ENCODE measurements at regions not wholly inside any gene's neighbourhood (a gene's known extent, or its start where the extent isn't known, plus 50 kb on each side); places are given as distances from the start of the nearest gene placed in this dataset.
A peak's percentile ranks its signal among the peaks of the same experiment; 100 is the strongest.

- DNase-seq: no peak
Measured at GRCh38 chr7:156127166-156128134, 315.2 kb upstream of the SHH start.

- DNase-seq: no peak
Measured at GRCh38 chr7:156125841-156126730, 313.8 kb upstream of the SHH start.

GRCh38 chr7:156124356-156124755 lies 312.1 kb upstream of the SHH start:
- no peak for DNase-seq

- no peak for DNase-seq
Measured at GRCh38 chr7:156123362-156123761, 311.1 kb upstream of the SHH start.

GRCh38 chr7:156122752-156123354 lies 310.6 kb upstream of the SHH start:
- no peak for DNase-seq

- DNase-seq: no peak
Measured at GRCh38 chr7:156121956-156122355, 309.7 kb upstream of the SHH start.

GRCh38 chr7:156121434-156121833 lies 309.2 kb upstream of the SHH start:
- no peak for DNase-seq

GRCh38 chr7:156120552-156120951 lies 308.3 kb upstream of the SHH start:
- DNase-seq: no peak

- DNase-seq: no peak
Measured at GRCh38 chr7:156119771-156120170, 307.5 kb upstream of the SHH start.

GRCh38 chr7:156118248-156118645 lies 306.0 kb upstream of the SHH start:
- DNase-seq: no peak

GRCh38 chr7:156117542-156118247 lies 305.4 kb upstream of the SHH start:
- no peak for DNase-seq

- DNase-seq: no peak
Measured at GRCh38 chr7:156116514-156117215, 304.4 kb upstream of the SHH start.

GRCh38 chr7:156115582-156115981 lies 303.3 kb upstream of the SHH start:
- no peak for DNase-seq

- no peak for DNase-seq
Measured at GRCh38 chr7:156113731-156114130, 301.5 kb upstream of the SHH start.

- no peak for DNase-seq
Measured at GRCh38 chr7:156109988-156110387, 297.7 kb upstream of the SHH start.

- DNase-seq: no peak
Measured at GRCh38 chr7:156109076-156109475, 296.8 kb upstream of the SHH start.

- DNase-seq: no peak
Measured at GRCh38 chr7:156107957-156108356, 295.7 kb upstream of the SHH start.

- no peak for DNase-seq
Measured at GRCh38 chr7:156106107-156106426, 293.8 kb upstream of the SHH start.

GRCh38 chr7:156105337-156106106 lies 293.3 kb upstream of the SHH start:
- peak in 1 of 2 donors; percentile 7 for DNase-seq

All from right lung (tissue), 2 donors.